RKO (cell line): ENCODE measurements at regions not wholly inside any gene's neighbourhood (a gene's known extent, or its start where the extent isn't known, plus 50 kb on each side); places are given as distances from the start of the nearest gene placed in this dataset.
"Not testable (repeated sequence)": the region's sequence is repeated elsewhere in the genome, so short reads cannot be mapped to it uniquely, and the experiment has no call there.

Source experiments
- DNase-seq: peaks from one replicate; pipeline ENCODE4 v3.0.0-alpha.2; 2016; ENCODE audit warnings: low spot score

DNA sequence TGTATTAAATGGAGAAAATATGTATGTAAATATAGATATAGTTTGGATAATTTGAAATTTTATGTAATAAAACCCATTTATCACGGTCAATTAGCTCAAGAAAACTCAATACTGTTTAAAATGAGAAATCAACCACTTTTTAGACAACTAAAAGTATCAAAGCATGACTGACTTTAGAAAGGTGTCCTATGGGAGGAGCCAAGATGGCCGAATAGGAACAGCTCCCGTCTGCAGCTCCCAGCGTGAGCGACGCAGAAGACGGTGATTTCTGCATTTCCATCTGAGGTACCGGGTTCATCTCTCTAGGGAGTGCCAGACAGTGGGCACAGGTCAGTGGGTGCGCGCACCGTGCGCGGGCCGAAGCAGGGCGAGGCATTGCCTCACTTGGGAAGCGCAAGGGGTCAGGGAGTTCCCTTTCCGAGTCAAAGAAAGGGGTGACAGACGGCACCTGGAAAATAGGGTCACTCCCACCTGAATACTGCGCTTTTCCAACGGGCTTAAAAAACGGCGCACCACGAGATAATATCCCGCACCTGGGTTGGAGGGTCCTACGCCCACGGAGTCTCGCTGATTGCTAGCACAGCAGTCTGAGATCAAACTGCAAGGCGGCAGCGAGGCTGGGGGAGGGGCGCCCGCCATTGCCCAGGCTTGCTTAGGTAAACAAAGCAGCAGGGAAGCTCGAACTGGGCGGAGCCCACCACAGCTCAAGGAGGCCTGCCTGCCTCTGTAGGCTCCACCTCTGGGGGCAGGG, 182.8 kb upstream of the NECTIN3 start:
- not testable (repeated sequence) for DNase-seq

- not testable (repeated sequence) for DNase-seq
These were observed 182.3 kb upstream of the NECTIN3 start for GRCh38 chr3:110889376-110889699.

GRCh38 chr3:110894574-110894973, 177.0 kb upstream of the NECTIN3 start:
- no peak for DNase-seq

GRCh38 chr3:110895054-110895453, 176.6 kb upstream of the NECTIN3 start:
- no peak for DNase-seq

GRCh38 chr3:110897046-110897445, 174.6 kb upstream of the NECTIN3 start:
- no peak for DNase-seq

DNA sequence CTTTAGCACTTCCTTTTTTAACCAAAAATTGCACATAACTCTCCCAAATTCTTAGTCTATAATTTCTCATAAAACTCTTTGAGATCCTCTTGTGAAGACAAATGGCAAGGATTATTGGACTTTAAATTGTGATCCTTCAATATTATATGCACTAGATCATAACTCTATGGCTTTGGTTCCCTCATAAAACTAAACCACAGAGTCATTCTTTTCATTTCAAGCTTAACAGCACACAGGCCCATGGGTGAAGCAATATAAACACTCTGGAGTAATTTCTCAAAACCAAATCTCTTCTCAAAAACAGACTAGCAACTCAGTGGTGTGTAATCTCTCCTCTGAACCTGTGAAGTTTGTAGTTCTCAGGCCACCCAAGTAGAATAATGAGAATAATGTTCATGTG, 171.0 kb upstream of the NECTIN3 start:
- DNase-seq = no peak

DNA sequence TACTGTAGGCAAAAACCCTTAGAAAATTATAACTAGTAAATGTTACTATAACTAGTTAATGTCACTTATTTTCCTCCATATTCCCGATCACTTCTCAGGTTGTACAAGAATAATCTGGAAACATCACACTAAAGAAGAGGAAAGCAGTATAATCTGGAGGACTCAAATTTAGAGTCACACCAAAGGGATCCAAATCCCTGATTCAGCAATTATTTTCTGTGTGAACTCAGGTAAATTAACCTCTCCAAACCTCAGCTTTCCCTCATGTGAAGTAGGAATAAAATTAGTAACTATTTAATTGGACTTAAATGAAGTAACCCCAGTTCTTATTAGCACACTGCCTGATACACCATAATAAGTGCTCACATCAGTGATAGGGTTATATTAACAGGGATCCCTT, 170.1 kb upstream of the NECTIN3 start:
- no peak for DNase-seq

- no peak for DNase-seq
These were observed 169.0 kb upstream of the NECTIN3 start for GRCh38 chr3:110902453-110903085.

DNA sequence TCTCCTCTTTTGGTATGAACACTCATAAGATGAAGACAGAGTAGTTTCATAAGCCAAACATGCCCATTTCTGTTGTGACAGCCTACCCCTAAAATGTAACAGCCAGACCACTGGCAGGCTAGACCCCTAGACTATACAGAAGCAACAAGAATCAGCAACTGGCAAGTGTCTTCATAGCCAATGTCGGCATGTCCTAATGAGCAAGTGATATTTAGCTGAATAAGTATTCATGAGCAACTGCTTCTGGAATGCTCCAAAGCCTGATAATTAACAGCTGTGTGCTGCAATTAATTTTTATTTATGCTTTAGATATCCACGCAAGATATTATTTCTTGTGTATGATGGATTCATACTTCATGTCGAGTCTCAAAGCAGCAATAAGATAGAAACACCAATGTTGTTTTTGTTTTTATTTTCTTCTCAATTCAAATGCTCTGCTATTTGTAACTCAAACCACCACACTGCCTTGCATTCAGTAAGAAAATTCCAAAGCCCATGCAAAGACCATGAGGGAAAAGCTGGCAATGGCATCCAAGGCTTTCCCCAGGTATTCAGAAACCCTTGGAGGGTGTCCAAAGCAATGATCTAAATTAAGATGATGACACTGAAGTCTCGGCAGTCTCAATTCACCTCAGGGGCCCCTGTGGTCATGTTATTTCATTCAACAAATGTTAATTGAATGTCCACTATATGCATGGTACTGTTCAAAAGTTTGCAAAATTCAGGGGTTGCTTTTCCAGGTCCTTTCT, 167.7 kb upstream of the NECTIN3 start:
- DNase-seq = no peak

DNA sequence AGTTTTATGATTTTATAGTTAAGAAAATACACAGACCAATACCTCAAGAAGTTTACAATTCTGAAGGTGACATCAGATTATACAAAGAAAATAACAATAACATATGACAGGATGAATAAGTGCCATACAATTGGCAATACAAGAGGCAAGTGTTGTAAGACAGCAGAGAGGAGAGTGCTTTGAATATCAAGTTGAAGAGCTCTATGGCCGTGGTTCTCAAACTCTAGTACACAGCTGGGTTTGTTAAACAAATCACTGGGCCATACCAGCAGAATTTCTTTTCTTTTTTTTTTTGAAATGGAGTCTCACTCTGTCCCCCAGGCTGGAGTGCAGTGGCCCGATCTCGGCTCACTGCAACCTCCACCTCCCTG, 167.1 kb upstream of the NECTIN3 start:
- no peak for DNase-seq

- DNase-seq = no peak
These were observed 166.5 kb upstream of the NECTIN3 start for GRCh38 chr3:110905121-110905520.

DNA sequence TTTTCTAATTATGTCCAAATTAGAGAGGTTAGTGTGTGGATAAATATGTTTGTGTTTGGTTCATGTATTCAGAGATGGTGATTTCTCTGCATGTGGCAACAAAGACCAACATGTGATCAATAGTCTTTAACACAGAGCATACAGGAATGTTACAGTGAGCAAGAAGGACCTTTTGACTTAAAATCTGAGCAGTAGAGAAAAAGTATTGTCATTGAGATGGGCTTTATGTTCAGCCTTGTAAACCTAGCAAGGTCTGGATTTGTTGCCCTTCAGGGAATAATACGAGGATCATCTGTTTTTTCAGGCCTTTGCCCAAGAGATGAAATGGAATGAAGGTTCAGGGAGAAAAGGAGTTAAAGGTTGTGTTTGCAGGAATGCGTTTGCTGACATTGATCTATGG, 161.8 kb upstream of the NECTIN3 start:
- no peak for DNase-seq

GRCh38 chr3:110910346-110910955, 161.2 kb upstream of the NECTIN3 start:
- no peak for DNase-seq

GRCh38 chr3:110918963-110919362, 152.7 kb upstream of the NECTIN3 start:
- no peak for DNase-seq

DNA sequence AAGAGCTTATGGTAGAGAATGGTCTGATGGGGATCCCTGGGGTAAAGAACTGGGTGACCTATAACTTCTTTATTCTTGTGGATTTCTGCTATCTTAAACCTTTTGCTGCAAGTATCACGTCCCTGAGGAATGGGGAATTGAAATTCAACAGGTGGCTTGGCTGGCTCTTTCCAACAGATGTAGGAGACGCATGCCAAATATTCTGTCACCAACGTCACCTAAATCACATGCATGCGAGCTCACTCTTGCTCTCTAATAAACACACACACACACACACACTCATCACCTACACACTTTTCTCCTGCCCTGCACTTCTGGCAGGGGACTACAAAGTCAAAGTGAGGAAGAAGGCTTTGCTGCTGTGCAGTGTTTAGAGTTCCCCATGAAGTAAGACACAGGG, 145.8 kb upstream of the NECTIN3 start:
- no peak for DNase-seq

DNA sequence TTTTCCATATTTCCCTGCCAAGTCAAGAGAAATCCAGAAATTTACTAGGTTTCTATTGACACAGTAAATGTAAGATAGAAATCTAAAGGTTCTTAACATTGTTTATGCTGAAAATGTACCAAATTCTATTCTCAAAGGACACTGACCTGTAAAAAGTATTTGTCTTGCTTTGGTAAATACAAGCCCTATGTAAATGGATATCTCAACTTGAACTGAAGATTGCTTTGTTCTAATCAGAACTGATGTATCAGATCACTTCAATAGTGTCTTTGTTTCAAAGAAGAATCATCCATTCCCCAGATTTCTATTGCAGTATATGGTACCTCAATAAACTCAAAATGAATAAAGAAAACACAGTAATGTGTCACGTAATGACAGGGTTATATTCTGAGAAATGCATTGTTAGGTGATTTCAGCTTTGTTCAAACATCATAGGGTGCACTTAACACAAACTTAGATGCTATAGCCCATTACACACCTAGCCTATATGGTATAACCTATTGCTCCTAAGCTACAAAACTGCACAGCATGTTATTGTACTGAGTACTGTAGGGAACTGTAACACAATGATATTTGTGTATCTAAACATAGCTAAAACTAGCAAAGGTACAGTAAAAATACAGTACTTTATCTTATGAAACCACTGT, 143.5 kb upstream of the NECTIN3 start:
- DNase-seq = no peak

DNA sequence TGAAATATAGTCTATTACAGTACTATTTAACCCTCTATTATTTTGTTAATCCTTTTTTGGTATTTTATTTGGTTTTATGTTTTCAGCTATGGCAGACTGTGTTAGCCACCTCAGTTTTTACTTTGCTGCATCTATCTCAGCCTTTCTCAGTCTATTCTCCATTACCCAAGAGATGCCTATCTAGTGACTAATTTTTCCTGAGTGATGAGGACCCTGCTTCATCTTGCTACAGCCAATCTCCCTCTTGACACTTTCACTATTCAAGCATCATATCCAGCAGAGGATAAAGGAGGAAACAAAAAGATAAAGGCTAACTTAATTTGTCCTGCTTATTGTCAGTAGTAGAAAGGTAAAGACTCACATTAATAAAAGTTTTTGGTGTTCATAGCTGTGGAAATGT, 141.8 kb upstream of the NECTIN3 start:
- DNase-seq = no peak

GRCh38 chr3:110932567-110932966, 139.0 kb upstream of the NECTIN3 start:
- DNase-seq = no peak

DNA sequence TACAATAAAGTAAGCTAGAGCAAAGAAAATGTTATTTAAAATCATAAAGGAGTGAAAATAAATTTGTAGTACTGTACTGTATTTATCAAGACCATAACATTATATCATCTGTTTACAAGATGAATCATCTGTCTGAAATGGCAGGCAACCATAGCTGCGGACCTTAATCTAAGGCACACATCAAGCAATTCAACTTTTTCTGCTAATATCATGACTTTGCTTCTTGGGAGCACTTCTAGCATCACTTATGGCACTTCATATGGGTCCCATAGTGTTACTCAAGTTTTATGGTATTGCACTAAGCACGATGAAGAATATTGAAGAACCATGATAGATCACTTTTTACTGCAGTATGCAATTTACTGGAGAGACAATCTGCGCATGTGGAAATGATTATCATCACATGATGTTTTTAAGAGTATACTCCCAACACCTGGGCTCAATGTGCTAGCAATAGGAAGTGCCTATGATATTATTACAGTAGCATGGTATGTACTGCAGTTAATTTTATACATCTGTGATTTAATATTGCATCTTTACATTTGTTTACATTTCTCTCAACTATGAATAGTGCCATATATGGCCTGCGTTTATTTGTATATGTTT, 137.7 kb upstream of the NECTIN3 start:
- DNase-seq = no peak

GRCh38 chr3:110938629-110939028, 133.0 kb upstream of the NECTIN3 start:
- no peak for DNase-seq

- DNase-seq = no peak
These were observed 131.6 kb upstream of the NECTIN3 start for GRCh38 chr3:110940055-110940454.

GRCh38 chr3:110944782-110945181, 126.8 kb upstream of the NECTIN3 start:
- no peak for DNase-seq
